SJSA1 (cell line): ENCODE measurements at regions not wholly inside any gene's neighbourhood (a gene's known extent, or its start where the extent isn't known, plus 50 kb on each side); places are given as distances from the start of the nearest gene placed in this dataset.

Source experiments
- DNase-seq, 2 experiments: peaks; one replicate each; pipeline ENCODE4 v3.0.0-alpha.2; 2015 to 2020; ENCODE audit warnings: low spot score in 2 of 2, low read depth in 1 of 2
- H3K27ac ChIP-seq: fragments of 250-450 bp; sonication (Bioruptor Pico); 2 replicates; pipeline ENCODE4 v1.5.1; 2020; ENCODE audit warnings: mild to moderate bottlenecking, moderate library complexity
- H3K27me3 ChIP-seq: fragments of 250-450 bp; sonication (Bioruptor Pico); replicated peaks from 2 replicates; pipeline ENCODE4 v1.5.1; 2020; ENCODE audit warnings: mild to moderate bottlenecking, moderate library complexity
- H3K36me3 ChIP-seq: fragments of 250-450 bp; sonication (Bioruptor Pico); 2 replicates; pipeline ENCODE4 v1.5.1; 2020; ENCODE audit warnings: mild to moderate bottlenecking
- H3K4me1 ChIP-seq: fragments of 250-450 bp; sonication (Bioruptor Pico); replicated peaks from 2 replicates; pipeline ENCODE4 v1.6.1; 2021; ENCODE audit warnings: mild to moderate bottlenecking
- H3K4me3 ChIP-seq: fragments of 250-450 bp; sonication (Bioruptor Pico); 2 replicates; pipeline ENCODE4 v1.5.1; 2020; ENCODE audit warnings: mild to moderate bottlenecking
- H3K9me3 ChIP-seq: fragments of 250-450 bp; sonication (Bioruptor Pico); replicated peaks from 2 replicates; pipeline ENCODE4 v1.5.1; 2020; ENCODE audit warnings: mild to moderate bottlenecking

- no peaks in the 10 kb centered on the region for H3K4me1 ChIP-seq
- DNase-seq = no peak
- no peak overlapping the region for H3K4me3 ChIP-seq
- H3K9me3 ChIP-seq = no peaks in the 10 kb centered on the region
- H3K27me3 ChIP-seq = no peaks in the 10 kb centered on the region
- H3K36me3 ChIP-seq = no peaks in the 10 kb centered on the region
- no peak overlapping the region for H3K27ac ChIP-seq
Observed at GRCh38 chr11:92771701-92772100, 197.8 kb upstream of the MTNR1B start.

GRCh38 chr11:92775003-92775676 lies 194.3 kb upstream of the MTNR1B start:
- no peak overlapping the region for H3K27ac ChIP-seq
- H3K4me1 ChIP-seq = no peaks in the 10 kb centered on the region
- H3K4me3 ChIP-seq = no peak overlapping the region
- DNase-seq = no peak
- no peaks in the 10 kb centered on the region for H3K36me3 ChIP-seq
- H3K27me3 ChIP-seq = no peaks in the 10 kb centered on the region
- H3K9me3 ChIP-seq = no peaks in the 10 kb centered on the region

GRCh38 chr11:92776676-92777075 lies 192.8 kb upstream of the MTNR1B start:
- H3K4me1 ChIP-seq = no peaks in the 10 kb centered on the region
- no peaks in the 10 kb centered on the region for H3K9me3 ChIP-seq
- no peak for DNase-seq
- H3K27me3 ChIP-seq = no peaks in the 10 kb centered on the region
- no peak overlapping the region for H3K4me3 ChIP-seq
- no peaks in the 10 kb centered on the region for H3K36me3 ChIP-seq
- H3K27ac ChIP-seq = no peak overlapping the region

- Histone ChIP-seq H3K27me3 (no peaks in the 10 kb centered on the region), H3K9me3 (no peaks in the 10 kb centered on the region), H3K27ac (no peak overlapping the region), H3K36me3 (no peaks in the 10 kb centered on the region), H3K4me1 (no peaks in the 10 kb centered on the region), H3K4me3 (no peak overlapping the region)
- no peak for DNase-seq
Observed at GRCh38 chr11:92779746-92780145, 189.7 kb upstream of the MTNR1B start.

GRCh38 chr11:92781151-92781550 lies 188.3 kb upstream of the MTNR1B start:
- no peaks in the 10 kb centered on the region for H3K9me3 ChIP-seq
- H3K4me1 ChIP-seq = no peaks in the 10 kb centered on the region
- no peak for DNase-seq
- H3K4me3 ChIP-seq = no peak overlapping the region
- H3K27me3 ChIP-seq = no peaks in the 10 kb centered on the region
- no peaks in the 10 kb centered on the region for H3K36me3 ChIP-seq
- H3K27ac ChIP-seq = no peak overlapping the region

GRCh38 chr11:92782806-92783205 lies 186.6 kb upstream of the MTNR1B start:
- no peak overlapping the region for H3K27ac ChIP-seq
- no peaks in the 10 kb centered on the region for H3K27me3 ChIP-seq
- H3K4me1 ChIP-seq = no peaks in the 10 kb centered on the region
- no peaks in the 10 kb centered on the region for H3K36me3 ChIP-seq
- DNase-seq = no peak
- H3K9me3 ChIP-seq = no peaks in the 10 kb centered on the region
- no peak overlapping the region for H3K4me3 ChIP-seq

- no peaks in the 10 kb centered on the region for H3K27me3 ChIP-seq
- H3K27ac ChIP-seq = no peak overlapping the region
- H3K9me3 ChIP-seq = no peaks in the 10 kb centered on the region
- no peaks in the 10 kb centered on the region for H3K36me3 ChIP-seq
- no peaks in the 10 kb centered on the region for H3K4me1 ChIP-seq
- no peak for DNase-seq
- no peak overlapping the region for H3K4me3 ChIP-seq
Observed at GRCh38 chr11:92784331-92784730, 185.1 kb upstream of the MTNR1B start.

GRCh38 chr11:92787638-92788037 lies 181.8 kb upstream of the MTNR1B start:
- no peaks in the 10 kb centered on the region for H3K4me1 ChIP-seq
- no peaks in the 10 kb centered on the region for H3K9me3 ChIP-seq
- no peak overlapping the region for H3K27ac ChIP-seq
- no peak for DNase-seq
- H3K27me3 ChIP-seq = no peaks in the 10 kb centered on the region
- H3K4me3 ChIP-seq = no peak overlapping the region
- no peaks in the 10 kb centered on the region for H3K36me3 ChIP-seq

GRCh38 chr11:92789761-92790160 lies 179.7 kb upstream of the MTNR1B start:
- no peaks in the 10 kb centered on the region for H3K27me3 ChIP-seq
- H3K4me3 ChIP-seq = no peak overlapping the region
- no peak overlapping the region for H3K27ac ChIP-seq
- H3K4me1 ChIP-seq = no peaks in the 10 kb centered on the region
- DNase-seq = no peak
- no peaks in the 10 kb centered on the region for H3K9me3 ChIP-seq
- H3K36me3 ChIP-seq = no peaks in the 10 kb centered on the region

- H3K27ac ChIP-seq = no peak overlapping the region
- H3K4me3 ChIP-seq = no peak overlapping the region
- no peaks in the 10 kb centered on the region for H3K9me3 ChIP-seq
- no peaks in the 10 kb centered on the region for H3K36me3 ChIP-seq
- DNase-seq = no peak
- no peaks in the 10 kb centered on the region for H3K27me3 ChIP-seq
- no peaks in the 10 kb centered on the region for H3K4me1 ChIP-seq
Observed at GRCh38 chr11:92790366-92790765, 179.1 kb upstream of the MTNR1B start.

GRCh38 chr11:92790926-92791616 lies 178.4 kb upstream of the MTNR1B start:
- Histone ChIP-seq H3K4me3 (no peak overlapping the region), H3K27me3 (no peaks in the 10 kb centered on the region), H3K9me3 (no peaks in the 10 kb centered on the region), H3K4me1 (no peaks in the 10 kb centered on the region), H3K27ac (no peak overlapping the region), H3K36me3 (no peaks in the 10 kb centered on the region)
- no peak for DNase-seq

GRCh38 chr11:92791886-92792285 lies 177.6 kb upstream of the MTNR1B start:
- Histone ChIP-seq H3K4me3 (no peak overlapping the region), H3K36me3 (no peaks in the 10 kb centered on the region), H3K27me3 (no peaks in the 10 kb centered on the region), H3K9me3 (no peaks in the 10 kb centered on the region), H3K27ac (no peak overlapping the region), H3K4me1 (no peaks in the 10 kb centered on the region)
- DNase-seq = no peak

GRCh38 chr11:92793189-92793588 lies 176.3 kb upstream of the MTNR1B start:
- Histone ChIP-seq H3K4me1 (no peaks in the 10 kb centered on the region), H3K27me3 (no peaks in the 10 kb centered on the region), H3K27ac (no peak overlapping the region), H3K36me3 (no peaks in the 10 kb centered on the region), H3K9me3 (no peaks in the 10 kb centered on the region), H3K4me3 (no peak overlapping the region)
- no peak for DNase-seq

- Histone ChIP-seq H3K9me3 (no peaks in the 10 kb centered on the region), H3K27me3 (no peaks in the 10 kb centered on the region), H3K27ac (no peak overlapping the region), H3K36me3 (no peaks in the 10 kb centered on the region), H3K4me1 (no peaks in the 10 kb centered on the region), H3K4me3 (no peak overlapping the region)
- DNase-seq = no peak
Observed at GRCh38 chr11:92794783-92795182, 174.7 kb upstream of the MTNR1B start.

GRCh38 chr11:92796744-92797143 lies 172.7 kb upstream of the MTNR1B start:
- Histone ChIP-seq H3K36me3 (no peaks in the 10 kb centered on the region), H3K27ac (no peak overlapping the region), H3K27me3 (no peaks in the 10 kb centered on the region), H3K4me3 (no peak overlapping the region), H3K9me3 (no peaks in the 10 kb centered on the region), H3K4me1 (no peaks in the 10 kb centered on the region)
- no peak for DNase-seq
